Left renal cortex interstitium (tissue), 4 donors: ENCODE measurements at regions not wholly inside any gene's neighbourhood (a gene's known extent, or its start where the extent isn't known, plus 50 kb on each side); places are given as distances from the start of the nearest gene placed in this dataset.
"Not testable (repeated sequence)": the region's sequence is repeated elsewhere in the genome, so short reads cannot be mapped to it uniquely, and the experiment has no call there.

Source experiments
- DNase-seq, 4 donors: peaks; one replicate each; pipeline ENCODE4 v3.0.0-alpha.2; 2013; ENCODE audit warnings: low read depth in 4 of 4, low spot score in 2 of 4, missing footprints in 1 of 4

DNA sequence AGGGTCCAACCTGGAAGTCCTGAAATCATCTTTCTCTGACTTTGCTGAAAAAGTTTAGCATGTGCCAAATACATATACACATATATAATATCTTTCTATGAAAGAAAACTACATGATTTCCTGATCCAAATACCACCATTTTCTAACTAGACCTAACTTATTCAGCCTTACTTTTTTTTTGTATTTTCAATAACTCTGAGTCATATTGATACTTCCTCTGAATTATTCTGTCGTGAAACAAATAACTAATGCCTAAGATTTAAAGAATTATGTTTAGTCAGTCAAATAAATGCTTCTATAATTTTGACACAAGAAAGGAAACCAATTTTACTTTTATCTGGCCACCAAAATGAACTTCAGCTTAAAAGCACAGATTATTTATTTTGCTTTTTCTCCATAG lies 760.2 kb upstream of the GBE1 start:
- no peak for DNase-seq

DNA sequence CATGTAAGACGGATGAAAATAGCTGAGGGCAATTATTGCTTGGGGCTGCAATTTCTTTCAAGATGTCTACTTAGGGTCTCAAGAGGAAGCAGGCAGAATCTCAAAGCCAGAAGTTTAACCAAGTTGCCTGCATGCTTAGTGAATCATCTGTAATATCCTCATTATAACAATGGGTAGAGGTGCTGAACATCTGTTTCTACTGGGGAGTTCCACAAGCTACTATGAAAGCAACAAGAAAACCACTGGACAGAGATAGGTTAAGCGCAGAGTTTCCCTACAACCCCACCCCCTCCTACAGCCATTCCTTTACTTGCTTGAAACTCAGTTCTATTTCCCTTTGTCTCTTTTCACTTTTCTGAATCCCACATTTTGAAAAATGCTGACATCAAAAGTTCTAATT lies 759.4 kb upstream of the GBE1 start:
- DNase-seq, result no peak

- DNase-seq, result no peak
These were observed 748.6 kb upstream of the GBE1 start for GRCh38 chr3:82509951-82510603.

- no peak for DNase-seq
These were observed 747.8 kb upstream of the GBE1 start for GRCh38 chr3:82509106-82509842.

GRCh38 chr3:82506204-82506603 lies 744.8 kb upstream of the GBE1 start:
- no peak for DNase-seq

DNA sequence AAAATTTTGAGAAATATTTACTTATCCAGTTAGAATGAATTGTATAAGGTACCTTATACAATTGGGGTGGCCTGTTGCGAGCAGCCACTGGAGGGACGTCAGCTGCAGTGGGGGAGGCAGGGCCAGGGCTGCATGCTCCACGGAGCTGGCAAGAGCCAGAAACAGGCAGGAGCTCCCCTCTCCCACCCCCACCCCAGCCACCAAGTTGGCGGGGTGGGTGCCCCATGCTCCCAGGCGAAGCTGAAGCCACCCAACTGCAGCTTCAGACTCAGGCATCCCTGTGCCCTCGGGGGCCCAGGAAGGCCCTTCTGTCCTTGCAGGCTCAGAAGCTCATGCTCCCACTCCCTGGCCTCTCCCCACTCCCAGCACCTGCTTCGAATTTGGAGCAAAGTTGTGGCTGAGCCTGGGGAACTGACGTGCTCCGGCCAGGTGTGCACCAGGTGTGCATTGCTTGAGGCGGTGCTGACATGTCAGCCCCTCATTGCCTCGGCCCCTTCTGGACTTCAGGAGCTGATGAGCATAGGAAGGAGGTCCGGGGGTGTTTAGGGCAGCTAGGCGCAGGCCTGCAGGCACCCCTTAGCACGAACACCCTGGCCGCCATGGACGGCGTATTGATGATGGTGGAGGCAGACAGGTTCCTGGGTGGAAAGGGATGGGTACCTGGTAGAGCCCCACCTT lies 743.8 kb upstream of the GBE1 start:
- DNase-seq, result no peak

DNA sequence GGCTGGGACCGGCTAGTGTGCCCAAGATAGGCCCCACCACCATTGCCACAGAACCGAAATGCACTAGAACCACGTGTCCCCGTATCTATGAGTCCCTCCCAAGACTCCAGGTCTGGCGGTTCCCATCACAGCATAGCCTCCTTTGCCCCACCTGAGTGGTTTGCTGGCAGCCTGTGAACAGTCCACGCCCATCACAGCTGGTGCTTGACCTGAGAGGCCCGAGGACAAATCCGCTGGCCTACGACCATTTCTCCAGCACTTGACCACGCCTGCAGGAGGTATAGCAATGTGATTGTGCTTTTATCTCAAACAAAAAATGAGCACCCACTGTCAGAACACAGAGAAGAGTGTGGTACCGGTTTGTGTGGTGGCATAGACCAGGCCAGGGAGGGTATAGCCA lies 736.7 kb upstream of the GBE1 start:
- no peak for DNase-seq

GRCh38 chr3:82496890-82497560 lies 735.6 kb upstream of the GBE1 start:
- no peak for DNase-seq

GRCh38 chr3:82495655-82496054 lies 734.2 kb upstream of the GBE1 start:
- DNase-seq, result no peak

DNA sequence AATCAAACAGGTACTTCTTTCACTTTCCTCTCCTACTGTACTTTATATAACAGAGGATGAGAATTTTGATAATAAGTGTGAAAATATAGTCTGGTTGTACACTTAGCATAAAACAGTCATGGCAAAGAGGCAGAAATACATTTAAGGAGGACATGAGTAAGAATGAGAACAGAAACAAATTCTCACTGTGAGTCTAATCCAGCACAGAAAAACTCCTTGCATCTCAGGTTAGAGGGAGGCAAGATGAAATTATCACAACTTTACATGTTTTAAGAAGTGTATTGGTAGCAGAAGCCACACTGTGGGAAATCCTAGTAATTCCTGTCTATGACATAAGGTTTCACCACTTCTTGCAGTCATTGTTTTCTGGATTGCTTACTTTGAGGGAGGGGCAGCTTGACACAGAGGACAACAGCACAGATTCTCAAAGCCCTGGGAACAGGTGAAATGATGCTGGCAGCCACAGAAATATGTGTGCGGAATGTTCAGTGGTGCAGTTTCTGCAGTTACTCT lies 733.6 kb upstream of the GBE1 start:
- DNase-seq, result no peak

GRCh38 chr3:82493858-82494257 lies 732.4 kb upstream of the GBE1 start:
- no peak for DNase-seq

DNA sequence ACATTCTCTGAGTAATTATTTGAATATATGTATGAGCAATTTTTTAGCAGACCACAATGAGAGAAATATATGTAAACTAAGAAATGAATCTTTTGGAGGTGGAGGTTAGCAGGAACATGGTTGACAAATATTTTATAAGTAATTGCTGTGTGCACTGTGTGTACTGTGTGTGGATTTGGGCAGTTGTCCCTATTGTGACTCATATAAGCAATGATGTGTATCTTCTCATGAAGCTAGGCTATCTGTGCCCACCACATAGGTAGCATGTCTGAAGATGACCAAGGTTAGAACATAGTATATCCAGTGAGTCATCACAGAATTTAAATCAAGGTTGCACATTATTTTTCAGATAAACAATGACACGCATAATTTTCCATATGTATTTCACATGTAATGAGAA lies 713.9 kb upstream of the GBE1 start:
- DNase-seq, result no peak

DNA sequence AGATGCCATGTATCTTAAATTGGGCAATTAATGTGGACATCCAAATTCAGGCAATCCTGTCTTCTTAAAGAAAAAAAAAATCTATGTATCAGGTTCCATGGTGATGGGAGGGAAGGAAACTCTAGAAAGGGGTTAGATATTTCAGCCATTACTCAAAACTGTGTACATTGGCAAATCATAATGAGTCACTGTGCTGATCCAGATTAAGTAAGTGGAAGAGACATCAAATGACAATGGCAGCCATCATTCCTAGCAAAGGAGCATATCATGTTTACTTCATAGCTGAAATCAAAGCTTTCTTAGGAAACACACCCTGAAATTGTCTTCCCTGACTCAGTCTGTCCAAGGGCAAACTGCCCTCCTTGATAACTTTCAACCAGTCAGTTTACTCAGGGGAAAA lies 713.3 kb upstream of the GBE1 start:
- no peak for DNase-seq

DNA sequence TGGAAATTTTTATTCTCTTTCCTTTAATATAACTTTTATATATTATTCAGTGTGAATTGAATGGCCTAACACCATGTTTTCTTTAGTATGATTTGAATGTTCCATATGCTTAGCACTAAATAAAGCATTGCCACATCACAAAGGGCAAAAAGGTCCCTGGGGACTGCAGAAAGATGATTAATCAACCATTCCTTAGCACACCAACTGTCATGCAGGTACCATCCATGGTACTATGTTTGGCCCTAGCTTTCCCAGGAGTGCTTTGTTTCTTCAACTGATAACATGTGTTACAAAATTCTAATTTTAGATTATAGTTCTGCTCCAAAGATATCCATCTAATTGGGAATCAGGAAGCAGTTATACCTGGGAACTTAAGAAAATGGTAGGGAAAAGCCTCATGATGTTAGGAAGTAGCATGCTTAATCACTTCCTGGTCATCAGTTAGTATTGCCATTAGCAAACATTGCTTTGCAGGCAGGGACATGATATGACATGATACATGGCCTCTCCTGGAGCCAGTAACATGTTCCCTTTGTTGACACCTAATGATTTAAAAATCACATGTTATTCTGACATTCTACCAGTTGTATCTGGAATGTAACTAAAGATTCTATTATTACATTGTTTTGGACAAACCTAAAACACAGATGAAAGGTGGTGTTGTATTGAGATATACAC lies 712.6 kb upstream of the GBE1 start:
- DNase-seq, result no peak

GRCh38 chr3:82467051-82467450 lies 705.6 kb upstream of the GBE1 start:
- DNase-seq, result no peak

GRCh38 chr3:82462977-82463376 lies 701.5 kb upstream of the GBE1 start:
- peak in 2 of 4 donors; percentile 0 to 24 for DNase-seq

DNA sequence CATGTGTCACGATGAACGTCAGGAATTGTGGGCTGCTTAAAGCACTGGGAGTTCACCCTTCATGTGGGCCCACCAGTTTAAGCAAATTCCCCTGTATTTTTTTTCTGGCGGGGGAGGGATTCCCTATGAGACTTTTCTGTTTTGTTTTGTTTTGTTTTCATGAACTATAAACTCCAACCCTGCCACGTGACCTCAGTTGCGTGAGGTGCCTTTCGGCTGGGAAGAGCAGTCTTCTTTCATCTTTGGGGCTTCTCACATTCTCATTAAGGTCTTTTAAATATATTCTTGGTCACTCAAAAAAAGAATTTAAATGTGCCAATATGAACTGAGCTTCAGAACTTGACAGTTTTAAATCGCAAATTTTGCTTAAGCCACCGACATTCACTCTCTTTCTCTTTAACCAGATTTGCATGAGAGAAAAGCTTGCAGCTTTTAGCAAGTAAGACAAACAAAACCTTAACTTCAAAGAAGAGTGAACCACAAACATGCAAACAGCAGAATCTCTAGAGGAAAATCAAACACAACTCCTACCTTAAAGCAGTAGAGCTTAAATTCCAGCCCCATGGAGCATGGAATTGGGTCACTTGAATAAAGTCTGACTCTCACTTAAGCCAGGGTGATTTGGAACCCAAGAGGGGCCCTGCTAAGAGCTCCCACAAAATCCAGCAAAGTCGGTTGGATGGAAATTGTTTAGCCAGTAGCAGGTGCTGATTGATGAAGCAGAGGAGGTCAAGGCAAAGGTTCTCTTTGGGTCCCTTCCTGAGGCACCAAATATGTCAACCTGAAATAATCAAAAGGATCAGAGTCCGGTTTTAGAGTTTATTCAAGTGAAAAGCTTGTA lies 699.8 kb upstream of the GBE1 start:
- no peak for DNase-seq

DNA sequence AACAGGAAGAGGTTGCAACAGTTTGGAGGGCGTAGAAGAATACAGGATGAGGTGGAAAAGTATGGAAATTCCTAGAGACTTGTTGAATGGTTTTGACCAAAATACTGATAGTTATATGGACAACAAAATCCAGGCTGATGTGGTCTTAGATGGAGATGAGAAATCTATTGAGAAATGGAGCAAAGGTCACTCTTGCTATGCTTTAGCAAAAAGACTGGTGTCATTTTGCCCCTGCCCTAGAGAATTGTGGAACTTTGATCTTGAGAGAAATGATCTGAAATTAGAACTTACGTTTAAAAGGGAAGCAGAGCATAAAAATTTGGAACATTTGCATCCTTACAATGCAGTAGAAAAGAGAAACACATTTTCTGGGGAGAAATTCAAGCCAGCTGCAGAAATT lies 686.9 kb upstream of the GBE1 start:
- no peak for DNase-seq

- not testable (repeated sequence) for DNase-seq
These were observed 667.4 kb upstream of the GBE1 start for GRCh38 chr3:82428821-82429220.

DNA sequence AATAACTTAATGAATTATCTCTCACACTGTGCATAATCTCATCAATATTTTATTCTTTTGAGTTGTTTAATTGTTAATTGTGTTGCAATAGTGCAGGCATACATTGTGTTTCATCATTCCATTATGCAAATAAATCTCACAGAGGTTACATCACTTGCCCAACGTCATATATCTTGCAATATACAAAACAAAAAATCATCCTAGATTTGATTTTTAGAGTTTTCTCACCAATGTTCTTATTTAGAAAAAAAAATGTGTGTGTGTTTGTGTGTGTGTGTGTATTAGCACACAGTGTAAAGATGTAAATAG lies 662.5 kb upstream of the GBE1 start:
- no peak for DNase-seq
